ENCODE measurements at regions not wholly inside any gene's neighbourhood (a gene's known extent, or its start where the extent isn't known, plus 50 kb on each side); places are given as distances from the start of the nearest gene placed in this dataset.

- no peak for TF ChIP-seq MGA (IDR thresholded peaks at IDR 0.05)
- TF ChIP-seq KDM5B (IDR thresholded peaks at IDR 0.05; ENCODE audit: insufficient replicate concordance, low read depth, low read length), result no peak
- TF ChIP-seq CHD2 (IDR thresholded peaks at IDR 0.05; ENCODE audit: low read depth, low read length), result no peak
- no peak for TF ChIP-seq NCOA1 (IDR thresholded peaks at IDR 0.05; ENCODE audit: low read depth)
- TF ChIP-seq HCFC1 (IDR thresholded peaks at IDR 0.05; ENCODE audit: low read depth, low read length), result no peak
- TF ChIP-seq FOS (IDR thresholded peaks at IDR 0.05; ENCODE audit: extremely low read depth, insufficient read length), result no peak
- no peak for TF ChIP-seq ID3 (CRISPR knock-in tag; IDR thresholded peaks at IDR 0.05)
- TF ChIP-seq ID3 (tag; IDR thresholded peaks at IDR 0.05), result no peak
Observed at GRCh38 chr3:76171647-76172046, 386.3 kb upstream of the ZNF717 start (continued).

Data from K562 (cell line).